ENCODE measurements at regions not wholly inside any gene's neighbourhood (a gene's known extent, or its start where the extent isn't known, plus 50 kb on each side); places are given as distances from the start of the nearest gene placed in this dataset.

DNA sequence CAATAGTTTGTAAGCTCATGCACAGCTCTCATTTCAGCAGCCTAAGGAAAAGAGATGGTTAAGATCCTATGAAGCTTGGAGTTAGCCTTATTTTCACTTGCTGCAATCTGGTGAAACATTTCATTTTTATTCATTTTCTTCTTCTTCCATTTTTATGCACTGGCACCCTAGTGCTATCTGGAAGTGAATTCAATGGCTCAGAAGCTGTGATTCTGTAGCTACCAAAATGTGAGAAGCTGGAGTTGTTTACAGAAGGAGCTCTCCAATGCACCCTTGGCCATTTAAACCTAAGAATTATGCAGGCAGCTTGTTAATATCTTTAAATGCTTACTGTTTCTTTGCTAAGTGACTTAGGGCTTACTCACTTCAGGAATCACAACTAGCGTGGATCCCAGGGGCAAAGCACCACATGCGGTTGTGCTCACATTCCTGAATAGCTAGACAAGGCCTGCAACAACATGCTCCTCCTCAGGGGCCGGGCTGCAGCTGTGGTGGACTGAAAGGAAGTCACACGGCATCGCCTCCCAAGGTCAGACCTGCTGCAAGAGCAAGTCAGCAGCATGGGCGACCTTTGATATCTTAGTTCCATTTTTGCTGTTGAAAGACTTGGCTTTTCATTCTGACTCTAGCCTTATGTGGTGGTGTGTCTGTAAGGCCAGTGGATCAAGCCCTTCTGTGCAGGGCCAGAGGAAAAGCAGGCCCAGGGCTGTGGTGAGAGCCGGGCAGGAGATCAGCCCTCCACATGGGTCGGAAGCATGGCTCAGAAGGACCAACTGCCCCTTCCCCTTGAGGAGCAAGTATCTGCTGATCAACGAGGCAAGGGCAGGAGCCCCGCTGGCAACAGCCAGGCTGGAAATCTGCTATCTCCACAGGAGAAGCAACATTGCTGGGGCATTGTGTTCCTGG lies 91.9 kb upstream of the MBL2 start:
- H3K36me3 Mint-ChIP-seq, result no peaks in the 10 kb centered on the region
- H3K36me3 ChIP-seq, result no peaks in the 10 kb centered on the region
- H3K4me3 Mint-ChIP-seq, result no peak overlapping the region
- peaks cover 23% of the 10 kb centered on the region for H3K9me3 Mint-ChIP-seq
- H3K4me1 ChIP-seq, result no peaks in the 10 kb centered on the region
- DNase-seq (ENCODE audit: low spot score), result peak; percentile 33
- H3K27ac ChIP-seq, result no peak overlapping the region
- H3F3A ChIP-seq (ENCODE audit: low read depth), result no peaks in the 10 kb centered on the region
- H2AFZ ChIP-seq (replicated peaks), result no peak overlapping the region
- TF ChIP-seq EZH2phosphoT487 (IDR thresholded peaks at IDR 0.05), result no peak
- TF ChIP-seq, protein P1, sequence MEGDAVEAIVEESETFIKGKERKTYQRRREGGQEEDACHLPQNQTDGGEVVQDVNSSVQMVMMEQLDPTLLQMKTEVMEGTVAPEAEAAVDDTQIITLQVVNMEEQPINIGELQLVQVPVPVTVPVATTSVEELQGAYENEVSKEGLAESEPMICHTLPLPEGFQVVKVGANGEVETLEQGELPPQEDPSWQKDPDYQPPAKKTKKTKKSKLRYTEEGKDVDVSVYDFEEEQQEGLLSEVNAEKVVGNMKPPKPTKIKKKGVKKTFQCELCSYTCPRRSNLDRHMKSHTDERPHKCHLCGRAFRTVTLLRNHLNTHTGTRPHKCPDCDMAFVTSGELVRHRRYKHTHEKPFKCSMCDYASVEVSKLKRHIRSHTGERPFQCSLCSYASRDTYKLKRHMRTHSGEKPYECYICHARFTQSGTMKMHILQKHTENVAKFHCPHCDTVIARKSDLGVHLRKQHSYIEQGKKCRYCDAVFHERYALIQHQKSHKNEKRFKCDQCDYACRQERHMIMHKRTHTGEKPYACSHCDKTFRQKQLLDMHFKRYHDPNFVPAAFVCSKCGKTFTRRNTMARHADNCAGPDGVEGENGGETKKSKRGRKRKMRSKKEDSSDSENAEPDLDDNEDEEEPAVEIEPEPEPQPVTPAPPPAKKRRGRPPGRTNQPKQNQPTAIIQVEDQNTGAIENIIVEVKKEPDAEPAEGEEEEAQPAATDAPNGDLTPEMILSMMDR (IDR thresholded peaks at IDR 0.05), result no peak
- TF ChIP-seq EZH2 (IDR thresholded peaks at IDR 0.05), result no peak
- peaks cover 9% of the 10 kb centered on the region for H3K4me1 Mint-ChIP-seq
- no peaks in the 10 kb centered on the region for H4K20me1 ChIP-seq (ENCODE audit: low read depth)
- no peak overlapping the region for H3K4me2 ChIP-seq
- H3K79me2 ChIP-seq (ENCODE audit: low read depth), result no peaks in the 10 kb centered on the region
- no peaks in the 10 kb centered on the region for H3K27me3 ChIP-seq
- no peak overlapping the region for H3K4me3 ChIP-seq
- no peaks in the 10 kb centered on the region for H3K9me3 ChIP-seq (ENCODE audit: low read depth)
- H3K27me3 Mint-ChIP-seq (ENCODE audit: insufficient read depth, low read depth), result peaks cover 5% of the 10 kb centered on the region
- peak overlapping the region; percentile 76 for H3K27ac Mint-ChIP-seq
- H3K9ac ChIP-seq, result no peak overlapping the region

GRCh38 chr10:52858722-52859121 lies 86.1 kb upstream of the MBL2 start:
- DNase-seq (ENCODE audit: low spot score), result no peak
- no peaks in the 10 kb centered on the region for H4K20me1 ChIP-seq (ENCODE audit: low read depth)
- no peaks in the 10 kb centered on the region for H3F3A ChIP-seq (ENCODE audit: low read depth)
- H2AFZ ChIP-seq (replicated peaks), result no peak overlapping the region
- H3K27ac ChIP-seq, result no peak overlapping the region
- H3K9me3 ChIP-seq (ENCODE audit: low read depth), result no peaks in the 10 kb centered on the region
- no peaks in the 10 kb centered on the region for H3K79me2 ChIP-seq (ENCODE audit: low read depth)
- H3K27me3 ChIP-seq, result no peaks in the 10 kb centered on the region
- no peak for TF ChIP-seq EZH2phosphoT487 (IDR thresholded peaks at IDR 0.05)
- TF ChIP-seq, protein P1 (IDR thresholded peaks at IDR 0.05), result no peak
- no peak for TF ChIP-seq EZH2 (IDR thresholded peaks at IDR 0.05)
- H3K4me3 Mint-ChIP-seq, result no peak overlapping the region
- H3K36me3 Mint-ChIP-seq, result no peaks in the 10 kb centered on the region
- H3K4me3 ChIP-seq, result no peak overlapping the region
- no peaks in the 10 kb centered on the region for H3K9me3 Mint-ChIP-seq
- no peaks in the 10 kb centered on the region for H3K4me1 ChIP-seq
- no peak overlapping the region for H3K27ac Mint-ChIP-seq
- H3K36me3 ChIP-seq, result no peaks in the 10 kb centered on the region
- no peak overlapping the region for H3K4me2 ChIP-seq
- H3K9ac ChIP-seq, result no peak overlapping the region
- H3K27me3 Mint-ChIP-seq (ENCODE audit: insufficient read depth, low read depth), result peaks cover 6% of the 10 kb centered on the region
- peaks cover 2% of the 10 kb centered on the region for H3K4me1 Mint-ChIP-seq

DNA sequence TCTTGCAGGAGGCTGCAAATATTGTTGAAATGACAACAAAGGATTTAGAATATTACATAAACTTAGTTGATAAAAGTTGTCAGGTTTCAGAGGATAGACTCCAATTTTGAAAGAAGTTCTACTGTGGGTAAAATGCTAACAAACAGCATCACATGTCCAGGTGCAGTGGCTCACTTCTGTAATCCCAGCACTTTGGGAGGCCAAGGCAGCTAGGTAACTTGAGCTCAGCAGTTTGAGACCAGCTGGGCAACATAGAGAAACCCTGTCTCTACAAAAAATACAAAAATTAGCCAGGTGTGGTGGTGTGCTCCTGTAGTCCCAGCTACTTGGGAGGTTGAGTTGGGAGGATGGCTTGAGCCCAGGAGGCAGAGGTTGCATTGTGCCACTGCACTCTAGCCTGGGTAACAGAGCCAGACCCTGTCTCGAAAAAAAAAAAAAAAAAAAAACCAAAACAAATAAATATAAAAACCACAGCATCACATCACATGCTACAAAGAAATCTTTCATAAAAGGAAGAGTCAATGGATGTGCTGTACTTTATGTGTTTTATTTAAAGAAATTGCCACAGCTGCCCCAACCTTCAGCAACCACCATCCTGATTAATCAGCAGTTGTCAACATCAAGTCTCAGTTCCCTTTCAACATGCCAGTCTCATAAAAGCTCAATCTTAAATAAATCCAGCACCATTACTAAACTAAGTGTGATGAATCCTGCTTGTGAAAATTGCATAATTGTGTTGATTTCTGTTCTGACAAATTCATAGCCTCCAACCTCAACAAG lies 83.2 kb upstream of the MBL2 start:
- Histone ChIP-seq H3K4me3 (no peak overlapping the region), H3K36me3 (no peaks in the 10 kb centered on the region), H3K27ac (no peak overlapping the region), H2AFZ (replicated peaks) (no peak overlapping the region), H3K9ac (no peak overlapping the region), H3K4me2 (no peak overlapping the region), H3K27me3 (no peaks in the 10 kb centered on the region), H3K79me2 (ENCODE audit: low read depth) (no peaks in the 10 kb centered on the region), H3K9me3 (ENCODE audit: low read depth) (no peaks in the 10 kb centered on the region), H3F3A (ENCODE audit: low read depth) (no peaks in the 10 kb centered on the region), H3K4me1 (no peaks in the 10 kb centered on the region), H4K20me1 (ENCODE audit: low read depth) (no peaks in the 10 kb centered on the region)
- no peak for DNase-seq (ENCODE audit: low spot score)
- Mint-ChIP-seq H3K9me3 (no peaks in the 10 kb centered on the region), H3K27me3 (ENCODE audit: insufficient read depth, low read depth) (peaks cover 3% of the 10 kb centered on the region), H3K36me3 (no peaks in the 10 kb centered on the region), H3K4me1 (peaks cover 2% of the 10 kb centered on the region), H3K27ac (no peak overlapping the region), H3K4me3 (no peak overlapping the region)
- TF ChIP-seq EZH2phosphoT487 (IDR thresholded peaks at IDR 0.05), result no peak
- TF ChIP-seq, protein P1 (IDR thresholded peaks at IDR 0.05), result no peak
